ENCODE measurements at regions not wholly inside any gene's neighbourhood (a gene's known extent, or its start where the extent isn't known, plus 50 kb on each side); places are given as distances from the start of the nearest gene placed in this dataset.

- TF ChIP-seq CTCF (conservative IDR thresholded peaks at IDR 0.05) (no peak), EZH2 (IDR thresholded peaks at IDR 0.05; ENCODE audit: low read depth) (no peak)
Observed at GRCh38 chr7:118009419-118009818, 136.2 kb upstream of the CTTNBP2 start.
